Upper lobe of left lung (tissue), 6 donors: ENCODE measurements at regions not wholly inside any gene's neighbourhood (a gene's known extent, or its start where the extent isn't known, plus 50 kb on each side); places are given as distances from the start of the nearest gene placed in this dataset.

Experiments used
- ATAC-seq, 2 donors: fragments of 200-7000 bp; cut with Tn5 transposase; one replicate each; pipeline ENCODE4 v1.9.1; 2022; ENCODE audit warnings: mild to moderate bottlenecking in 2 of 2, moderate library complexity in 2 of 2; ENCODE audit not compliant: low FRiP score in 2 of 2
- DNase-seq, 2 donors: peaks; one replicate each; pipeline ENCODE4 v3.0.0-alpha.2; 2019 to 2020
- H3K27ac ChIP-seq, 4 donors: fragments of 200-600 bp; sonication (generic); one replicate each; pipeline ENCODE4 v1.5.1; 2016 to 2019
- H3K27me3 ChIP-seq, 4 donors: fragments of 200-600 bp; sonication (generic); one replicate each; pipeline ENCODE4 v1.5.1; 2017 to 2019
- H3K36me3 ChIP-seq, 4 donors: fragments of 200-600 bp; sonication (generic); one replicate each; pipeline ENCODE4 v1.5.1; 2016 to 2019
- H3K4me1 ChIP-seq, 4 donors: fragments of 200-600 bp; sonication (generic); one replicate each; pipeline ENCODE4 v1.5.1; 2018 to 2019
- H3K4me3 ChIP-seq, 4 donors: fragments of 200-600 bp; sonication (generic); one replicate each; pipeline ENCODE4 v1.5.1; 2017 to 2019; ENCODE audit warnings: mild to moderate bottlenecking in 2 of 4, moderate library complexity in 1 of 4
- H3K9me3 ChIP-seq, 4 donors: fragments of 200-600 bp; sonication (generic); one replicate each; pipeline ENCODE4 v1.5.1; 2018 to 2019
- CTCF ChIP-seq, 6 experiments: fragments of 450-650 bp in 4 of 6; fragments of 200-600 bp in 2 of 6; sonication (generic) in 2 of 6; IDR thresholded peaks; one replicate each; pipeline ENCODE4 v1.5.1; 2016 to 2019; ENCODE audit warnings: antibody characterized with exemption in 6 of 6
- EP300 ChIP-seq, 4 donors: sonication (generic); formaldehyde crosslinking; IDR thresholded peaks; one replicate each; pipeline ENCODE4 v1.5.1; 2017; ENCODE audit warnings: antibody characterized with exemption in 4 of 4, control low read depth in 2 of 4
- POLR2A ChIP-seq, 4 donors: fragments of 450-650 bp; IDR thresholded peaks; one replicate each; pipeline ENCODE4 v1.5.1; 2016 to 2017; ENCODE audit warnings: antibody characterized with exemption in 4 of 4, mild to moderate bottlenecking in 2 of 4
- POLR2AphosphoS5 ChIP-seq, 2 donors: sonication (generic); formaldehyde crosslinking; IDR thresholded peaks; one replicate each; pipeline ENCODE4 v1.5.1; 2017; ENCODE audit warnings: antibody characterized with exemption in 2 of 2
- WGBS, 2 donors: methylation state at CpG; one replicate each; pipeline ENCODE4 v1.1.5; 2017 to 2018; 5-methylcytosine and 5-hydroxymethylcytosine counted together
- donor health status: DM: no; HTN: no; CAD: no; lungs with moderate emphysema.
- donor health status: DM: no; HTN: yes; CAD: no; lungs with severe emphysema.

DNA sequence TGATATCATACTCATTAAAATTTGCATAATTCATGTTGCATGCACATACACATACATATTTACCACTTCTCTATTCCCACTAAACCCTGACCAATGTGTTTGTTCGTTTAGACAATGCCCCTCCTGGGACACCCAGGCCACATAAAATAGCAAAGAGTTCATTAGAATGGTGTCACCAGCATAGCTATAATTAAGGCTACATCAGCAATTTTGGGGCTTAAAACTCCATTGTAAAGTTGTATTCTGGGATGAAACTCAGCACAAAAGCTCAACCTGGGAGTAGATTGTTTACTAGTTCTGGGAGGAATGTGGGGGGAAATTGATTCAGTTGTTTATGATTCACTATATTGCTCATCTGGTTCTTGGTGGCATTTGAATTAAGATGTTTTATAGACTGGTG, 522.2 kb upstream of the SUCLG2 start:
- 34 to 60% methylated on average over 1 of the region's 1 CpG for WGBS, 2 donors

GRCh38 chr3:68173012-68173634, 518.7 kb upstream of the SUCLG2 start:
- ATAC-seq (no peak), DNase-seq (no peak)
- Histone ChIP-seq H3K4me1 (no peaks in the 10 kb centered on the region), H3K27ac (no peak overlapping the region), H3K36me3 (no peaks in the 10 kb centered on the region), H3K27me3 (no peaks in the 10 kb centered on the region), H3K4me3 (no peak overlapping the region), H3K9me3 (peaks cover 0 to 32% (median 16%) of the 10 kb centered on the region in 4 donors)
- 45 to 66% methylated on average over 3 of the region's 3 CpGs for WGBS, 2 donors
- TF ChIP-seq EP300 (IDR thresholded peaks at IDR 0.05) = no peak
- no peak for TF ChIP-seq POLR2A (IDR thresholded peaks at IDR 0.05)
- no peak for TF ChIP-seq POLR2AphosphoS5 (IDR thresholded peaks at IDR 0.05)
- no peak for TF ChIP-seq CTCF (IDR thresholded peaks at IDR 0.05)

More for the DNA sequence above, 522.2 kb upstream of the SUCLG2 start:
- H3K4me3 ChIP-seq = no peak overlapping the region
- peaks cover 0 to 20% (median 14%) of the 10 kb centered on the region in 4 donors for H3K9me3 ChIP-seq
- no peaks in the 10 kb centered on the region for H3K27me3 ChIP-seq
- H3K4me1 ChIP-seq = no peaks in the 10 kb centered on the region
- ATAC-seq (no peak), DNase-seq (no peak)
- TF ChIP-seq EP300 (IDR thresholded peaks at IDR 0.05) = no peak
- no peak for TF ChIP-seq POLR2A (IDR thresholded peaks at IDR 0.05)
- no peak for TF ChIP-seq CTCF (IDR thresholded peaks at IDR 0.05)
- no peak for TF ChIP-seq POLR2AphosphoS5 (IDR thresholded peaks at IDR 0.05)
- no peak overlapping the region for H3K27ac ChIP-seq
- no peaks in the 10 kb centered on the region for H3K36me3 ChIP-seq

DNA sequence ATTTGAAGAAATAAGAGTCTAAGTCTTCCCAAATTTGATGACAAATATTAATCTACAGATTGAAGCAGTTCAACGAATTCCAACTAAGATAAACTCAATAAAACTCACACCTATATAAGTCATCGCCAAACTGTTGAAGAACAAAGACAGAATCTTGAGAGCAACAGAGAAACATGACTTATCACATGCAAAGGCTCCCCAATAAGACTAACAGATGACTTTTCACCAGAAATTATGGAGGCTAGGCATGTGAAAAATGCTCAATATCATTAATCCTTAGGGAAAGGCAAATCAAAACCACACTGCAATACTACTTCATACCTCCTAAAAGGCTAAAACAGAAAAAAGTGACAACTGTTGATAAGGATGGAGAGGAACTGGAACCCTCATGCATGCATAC, 517.6 kb upstream of the SUCLG2 start:
- TF ChIP-seq POLR2A (IDR thresholded peaks at IDR 0.05) (no peak), POLR2AphosphoS5 (IDR thresholded peaks at IDR 0.05) (no peak), EP300 (IDR thresholded peaks at IDR 0.05) (no peak), CTCF (IDR thresholded peaks at IDR 0.05) (no peak)
- Histone ChIP-seq H3K4me3 (no peak overlapping the region), H3K9me3 (peaks cover 0 to 32% (median 16%) of the 10 kb centered on the region in 4 donors), H3K27me3 (no peaks in the 10 kb centered on the region), H3K27ac (no peak overlapping the region), H3K36me3 (no peaks in the 10 kb centered on the region), H3K4me1 (no peaks in the 10 kb centered on the region)
- WGBS, 2 donors = 68 to 81% methylated on average over 2 of the region's 2 CpGs
- DNase-seq (no peak), ATAC-seq (no peak)

- TF ChIP-seq EP300 (IDR thresholded peaks at IDR 0.05) (no peak), POLR2A (IDR thresholded peaks at IDR 0.05) (no peak), CTCF (IDR thresholded peaks at IDR 0.05) (no peak), POLR2AphosphoS5 (IDR thresholded peaks at IDR 0.05) (no peak)
- no peak overlapping the region for H3K4me3 ChIP-seq
- WGBS, 2 donors = 36 to 38% methylated on average over 1 of the region's 1 CpG
Measured at GRCh38 chr3:68163968-68164367, 509.6 kb upstream of the SUCLG2 start.

DNA sequence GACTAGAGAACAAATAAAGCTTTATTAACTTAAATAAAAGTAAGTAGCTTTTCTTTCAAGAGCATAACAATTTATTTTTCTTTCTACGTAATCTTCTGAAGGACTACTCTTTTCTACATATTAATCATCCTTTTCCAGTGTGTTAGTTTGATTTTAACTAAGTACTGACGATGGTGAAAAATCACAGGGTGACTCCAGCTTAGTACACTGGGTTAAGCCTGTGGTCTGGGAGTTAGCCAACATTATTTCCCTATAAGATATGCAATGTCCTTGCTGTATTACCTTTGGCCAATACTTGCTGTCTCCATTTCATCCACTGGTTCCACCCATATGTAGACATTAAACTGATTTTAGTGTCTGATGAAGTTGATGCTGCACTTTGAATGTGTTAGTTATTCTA, 508.6 kb upstream of the SUCLG2 start:
- no peaks in the 10 kb centered on the region for H3K4me1 ChIP-seq
- ATAC-seq = no peak
- no peaks in the 10 kb centered on the region for H3K27me3 ChIP-seq
- no peaks in the 10 kb centered on the region for H3K36me3 ChIP-seq
- no peak for DNase-seq
- WGBS, 2 donors = 57 to 65% methylated on average over 2 of the region's 2 CpGs
- H3K4me3 ChIP-seq = no peak overlapping the region
- no peaks in the 10 kb centered on the region for H3K9me3 ChIP-seq
- H3K27ac ChIP-seq = no peak overlapping the region
- TF ChIP-seq EP300 (IDR thresholded peaks at IDR 0.05) (no peak), POLR2AphosphoS5 (IDR thresholded peaks at IDR 0.05) (no peak), POLR2A (IDR thresholded peaks at IDR 0.05) (no peak), CTCF (IDR thresholded peaks at IDR 0.05) (no peak)

More at GRCh38 chr3:68163968-68164367, 509.6 kb upstream of the SUCLG2 start:
- H3K9me3 ChIP-seq = no peaks in the 10 kb centered on the region
- no peaks in the 10 kb centered on the region for H3K36me3 ChIP-seq
- ATAC-seq = no peak
- H3K27me3 ChIP-seq = no peaks in the 10 kb centered on the region
- no peak overlapping the region for H3K27ac ChIP-seq
- H3K4me1 ChIP-seq = no peaks in the 10 kb centered on the region
- DNase-seq = no peak
